ENCODE measurements at regions not wholly inside any gene's neighbourhood (a gene's known extent, or its start where the extent isn't known, plus 50 kb on each side); places are given as distances from the start of the nearest gene placed in this dataset.
"Not testable (repeated sequence)": the region's sequence is repeated elsewhere in the genome, so short reads cannot be mapped to it uniquely, and the experiment has no call there.

DNA sequence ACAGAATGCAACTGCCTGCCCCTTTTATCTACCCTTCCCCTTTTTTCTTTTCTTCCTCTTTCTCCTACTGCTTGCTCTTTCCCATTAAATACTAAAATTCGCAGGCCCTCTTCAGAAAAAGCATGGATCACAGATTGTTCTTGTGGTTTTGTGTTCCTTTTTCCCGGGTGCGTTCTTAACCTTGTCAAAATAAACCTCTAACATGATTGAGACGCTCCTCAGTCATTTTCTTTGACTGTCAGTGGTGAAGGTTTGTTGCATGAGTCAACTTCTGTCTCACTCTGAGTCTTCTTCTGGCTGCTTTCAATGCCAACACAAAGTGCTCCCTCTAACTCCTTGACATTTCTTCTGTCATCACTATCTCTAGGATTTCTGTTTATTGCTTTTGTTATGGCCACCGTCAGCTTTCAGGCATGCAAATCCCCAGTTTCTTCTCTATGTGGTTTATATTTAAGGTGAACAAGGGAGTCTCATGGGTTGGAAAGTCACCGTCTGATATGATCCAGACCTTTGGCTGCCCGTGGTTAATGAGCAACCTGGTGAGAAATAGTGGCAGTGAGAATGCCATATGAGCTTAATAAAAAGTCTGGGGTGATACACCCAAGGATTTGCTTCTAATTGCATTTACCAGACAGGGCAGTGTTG is 338.4 kb downstream of the CNTNAP3B start:
- H3K4me3 ChIP-seq (ENCODE audit: low read depth in 1 of 3, low read length in 3 of 3); H3K4me1 ChIP-seq (ENCODE audit: control insufficient read depth in 4 of 4, insufficient read depth in 4 of 4, low read length in 3 of 4); H3K9me3 ChIP-seq (ENCODE audit: control insufficient read depth in 4 of 4, low read length in 3 of 4); H3K36me3 ChIP-seq (ENCODE audit: control insufficient read depth in 4 of 4, insufficient read depth in 3 of 4, low read depth in 1 of 4, low read length in 3 of 4); H3K27ac ChIP-seq (ENCODE audit: low read depth in 1 of 2, low read length in 2 of 2); DNase-seq (ENCODE audit: low spot score); H3K27me3 ChIP-seq (ENCODE audit: control insufficient read depth in 4 of 4, insufficient read depth in 4 of 4, low read length in 3 of 4); H3K9ac ChIP-seq (ENCODE audit: low read depth in 1 of 2, low read length in 2 of 2): not testable (repeated sequence)
- 35% methylated on average over 7 of the region's 7 CpGs for WGBS

DNA sequence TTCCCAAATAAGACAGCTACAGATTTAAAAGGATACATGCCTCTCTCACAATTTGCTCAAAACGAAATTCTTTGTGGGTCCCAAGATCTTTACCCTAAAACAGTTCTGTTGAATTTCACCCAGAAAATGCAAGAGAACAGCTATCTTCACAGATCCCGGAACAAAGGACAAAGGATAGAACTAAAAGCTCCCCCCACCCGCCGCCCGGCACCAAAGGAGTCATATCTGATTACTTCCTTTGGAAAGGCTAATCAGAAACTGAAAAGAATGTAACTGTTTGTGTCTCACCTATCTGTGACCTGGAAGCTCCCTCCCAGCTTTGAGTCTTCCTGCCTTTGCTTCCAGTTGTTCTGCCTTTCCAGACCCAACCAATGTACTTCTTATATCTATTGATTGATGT is 339.2 kb downstream of the CNTNAP3B start:
- not testable (repeated sequence) for H3K9ac ChIP-seq (ENCODE audit: low read depth in 1 of 2, low read length in 2 of 2); DNase-seq (ENCODE audit: low spot score); H3K9me3 ChIP-seq (ENCODE audit: control insufficient read depth in 4 of 4, low read length in 3 of 4); H3K4me3 ChIP-seq (ENCODE audit: low read depth in 1 of 3, low read length in 3 of 3); H3K36me3 ChIP-seq (ENCODE audit: control insufficient read depth in 4 of 4, insufficient read depth in 3 of 4, low read depth in 1 of 4, low read length in 3 of 4); H3K27ac ChIP-seq (ENCODE audit: low read depth in 1 of 2, low read length in 2 of 2); H3K27me3 ChIP-seq (ENCODE audit: control insufficient read depth in 4 of 4, insufficient read depth in 4 of 4, low read length in 3 of 4); H3K4me1 ChIP-seq (ENCODE audit: control insufficient read depth in 4 of 4, insufficient read depth in 4 of 4, low read length in 3 of 4)
- 74% methylated on average over 5 of the region's 5 CpGs for WGBS

DNA sequence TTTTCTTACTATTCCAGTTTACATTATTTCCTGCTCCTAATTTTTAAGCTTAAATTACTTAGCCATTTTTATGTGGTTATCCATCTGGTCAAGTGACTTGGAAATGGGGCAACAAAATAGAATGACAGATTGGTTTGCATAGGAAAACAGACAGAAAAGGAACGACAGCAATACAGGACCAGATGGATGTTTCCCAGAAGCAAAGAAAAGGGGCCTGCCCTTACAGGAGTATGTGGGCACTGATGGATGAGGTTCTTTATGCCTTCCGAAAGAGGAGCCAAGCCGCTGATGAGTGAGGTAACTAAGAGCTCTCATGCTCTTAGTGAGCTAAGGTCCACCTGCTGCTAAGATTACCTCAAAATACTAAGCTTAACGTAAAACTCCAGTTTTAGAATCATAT is 339.8 kb downstream of the CNTNAP3B start:
- H3K4me1 ChIP-seq (ENCODE audit: control insufficient read depth in 4 of 4, insufficient read depth in 4 of 4, low read length in 3 of 4); H3K4me3 ChIP-seq (ENCODE audit: low read depth in 1 of 3, low read length in 3 of 3); H3K27ac ChIP-seq (ENCODE audit: low read depth in 1 of 2, low read length in 2 of 2); H3K9ac ChIP-seq (ENCODE audit: low read depth in 1 of 2, low read length in 2 of 2); H3K36me3 ChIP-seq (ENCODE audit: control insufficient read depth in 4 of 4, insufficient read depth in 3 of 4, low read depth in 1 of 4, low read length in 3 of 4); DNase-seq (ENCODE audit: low spot score); H3K27me3 ChIP-seq (ENCODE audit: control insufficient read depth in 4 of 4, insufficient read depth in 4 of 4, low read length in 3 of 4); H3K9me3 ChIP-seq (ENCODE audit: control insufficient read depth in 4 of 4, low read length in 3 of 4): not testable (repeated sequence)
- 85% methylated on average over 4 of the region's 4 CpGs for whole genome bisulfite sequencing

DNA sequence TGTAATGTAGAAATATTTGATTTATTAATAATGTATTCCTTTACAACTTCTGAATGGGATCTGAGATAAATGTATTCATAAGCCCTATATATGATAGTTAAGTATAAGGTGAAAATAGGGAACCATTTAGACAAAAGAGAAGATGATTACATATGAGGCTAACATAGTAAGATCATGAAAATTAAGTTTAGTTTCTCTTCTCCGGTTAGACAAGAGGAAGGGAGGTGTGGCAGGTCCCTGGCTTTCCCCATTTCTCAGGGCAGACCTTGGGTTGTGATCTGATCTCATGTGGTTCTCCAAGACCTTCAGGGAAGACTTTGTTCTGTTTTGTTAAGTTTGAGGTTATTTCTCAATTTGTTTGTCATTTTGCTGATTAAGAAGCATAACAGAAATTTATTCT is 341.3 kb downstream of the CNTNAP3B start:
- H3K4me3 ChIP-seq (ENCODE audit: low read depth in 1 of 3, low read length in 3 of 3); H3K9me3 ChIP-seq (ENCODE audit: control insufficient read depth in 4 of 4, low read length in 3 of 4); H3K36me3 ChIP-seq (ENCODE audit: control insufficient read depth in 4 of 4, insufficient read depth in 3 of 4, low read depth in 1 of 4, low read length in 3 of 4); H3K9ac ChIP-seq (ENCODE audit: low read depth in 1 of 2, low read length in 2 of 2); H3K27ac ChIP-seq (ENCODE audit: low read depth in 1 of 2, low read length in 2 of 2); DNase-seq (ENCODE audit: low spot score); H3K4me1 ChIP-seq (ENCODE audit: control insufficient read depth in 4 of 4, insufficient read depth in 4 of 4, low read length in 3 of 4); H3K27me3 ChIP-seq (ENCODE audit: control insufficient read depth in 4 of 4, insufficient read depth in 4 of 4, low read length in 3 of 4): not testable (repeated sequence)
- 67% methylated on average over 1 of the region's 1 CpG for WGBS

DNA sequence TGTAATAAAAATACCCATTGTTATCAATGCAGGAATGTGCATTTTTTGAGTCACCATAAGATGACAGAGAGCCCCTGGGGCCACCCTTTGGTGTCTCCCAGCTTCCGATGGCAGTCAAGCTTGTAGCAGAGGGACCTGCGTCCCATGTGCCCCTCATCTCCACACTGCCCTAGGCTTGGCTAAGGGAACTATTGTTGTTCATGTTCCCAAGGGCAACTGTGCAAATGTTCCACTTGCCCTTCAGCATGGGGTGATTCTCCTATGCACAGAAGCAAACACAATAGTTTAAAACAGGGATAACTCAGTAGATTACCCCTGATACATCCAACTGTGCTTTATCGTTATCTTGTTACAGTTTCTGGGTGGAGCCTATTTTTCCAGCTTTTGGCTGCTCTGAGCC is 342.0 kb downstream of the CNTNAP3B start:
- not testable (repeated sequence) for H3K9ac ChIP-seq (ENCODE audit: low read depth in 1 of 2, low read length in 2 of 2); DNase-seq (ENCODE audit: low spot score); H3K27ac ChIP-seq (ENCODE audit: low read depth in 1 of 2, low read length in 2 of 2); H3K4me3 ChIP-seq (ENCODE audit: low read depth in 1 of 3, low read length in 3 of 3); H3K9me3 ChIP-seq (ENCODE audit: control insufficient read depth in 4 of 4, low read length in 3 of 4); H3K27me3 ChIP-seq (ENCODE audit: control insufficient read depth in 4 of 4, insufficient read depth in 4 of 4, low read length in 3 of 4); H3K4me1 ChIP-seq (ENCODE audit: control insufficient read depth in 4 of 4, insufficient read depth in 4 of 4, low read length in 3 of 4); H3K36me3 ChIP-seq (ENCODE audit: control insufficient read depth in 4 of 4, insufficient read depth in 3 of 4, low read depth in 1 of 4, low read length in 3 of 4)
- 100% methylated on average over 2 of the region's 3 CpGs for WGBS

DNA sequence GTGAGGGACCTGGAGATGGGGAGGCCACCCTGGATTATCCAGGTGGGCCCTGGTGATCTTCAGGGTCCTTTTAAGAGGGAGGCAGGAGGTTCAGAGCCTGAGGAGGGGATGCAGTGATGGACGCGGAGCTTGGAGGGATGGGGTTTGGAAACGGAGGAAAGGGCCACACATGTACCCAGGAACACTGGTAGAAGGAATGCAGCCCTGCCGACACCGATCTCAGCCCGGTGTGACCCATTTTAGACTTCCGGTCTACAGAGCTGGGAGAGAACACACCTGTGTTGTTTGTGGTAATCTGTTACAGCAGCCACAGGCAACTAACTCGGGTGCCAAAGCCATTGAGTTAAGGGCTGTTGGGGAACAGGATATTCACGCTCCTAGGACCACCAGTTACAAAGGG is 345.2 kb downstream of the CNTNAP3B start:
- not testable (repeated sequence) for H3K9me3 ChIP-seq (ENCODE audit: control insufficient read depth in 4 of 4, low read length in 3 of 4); H3K27me3 ChIP-seq (ENCODE audit: control insufficient read depth in 4 of 4, insufficient read depth in 4 of 4, low read length in 3 of 4); DNase-seq (ENCODE audit: low spot score); H3K36me3 ChIP-seq (ENCODE audit: control insufficient read depth in 4 of 4, insufficient read depth in 3 of 4, low read depth in 1 of 4, low read length in 3 of 4); H3K27ac ChIP-seq (ENCODE audit: low read depth in 1 of 2, low read length in 2 of 2); H3K9ac ChIP-seq (ENCODE audit: low read depth in 1 of 2, low read length in 2 of 2); H3K4me1 ChIP-seq (ENCODE audit: control insufficient read depth in 4 of 4, insufficient read depth in 4 of 4, low read length in 3 of 4); H3K4me3 ChIP-seq (ENCODE audit: low read depth in 1 of 3, low read length in 3 of 3)
- 90% methylated on average over 8 of the region's 9 CpGs for WGBS

DNA sequence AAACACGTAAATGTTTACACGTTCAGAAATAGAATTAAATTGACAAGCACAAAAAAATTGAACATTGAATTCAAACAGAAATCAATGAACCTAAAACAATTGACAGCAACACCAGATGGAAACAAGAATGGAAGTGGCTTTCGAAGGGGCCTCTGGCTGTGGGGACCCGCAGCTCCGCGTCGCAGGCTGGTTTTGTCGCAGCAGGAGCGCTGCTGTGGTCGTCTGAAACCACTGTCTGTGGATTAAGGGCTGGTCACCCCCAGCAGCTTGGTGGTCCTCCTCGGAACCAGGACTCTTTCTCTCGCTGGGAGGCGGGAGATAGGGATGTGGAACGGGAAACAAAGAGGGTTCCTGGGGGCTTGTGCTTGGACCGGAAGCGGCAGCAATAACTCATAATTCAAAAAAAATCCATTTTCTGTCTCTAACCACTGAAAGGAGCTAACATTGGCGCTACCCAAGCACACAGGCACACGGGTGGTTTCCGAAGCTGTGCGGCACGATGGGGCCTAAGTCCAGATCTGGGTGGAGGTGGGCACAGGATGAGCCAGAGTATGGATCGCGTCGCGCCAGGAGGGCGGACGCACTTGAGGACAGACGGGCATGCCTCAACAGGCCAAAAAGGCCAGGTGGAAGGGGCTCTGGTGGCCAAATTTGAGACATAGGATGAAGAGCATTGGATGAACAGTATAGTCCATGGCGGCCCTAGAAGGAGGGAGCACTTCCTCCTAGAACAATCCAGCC is 346.0 kb downstream of the CNTNAP3B start:
- not testable (repeated sequence) for H3K4me3 ChIP-seq (ENCODE audit: low read depth in 1 of 3, low read length in 3 of 3); H3K9ac ChIP-seq (ENCODE audit: low read depth in 1 of 2, low read length in 2 of 2); H3K36me3 ChIP-seq (ENCODE audit: control insufficient read depth in 4 of 4, insufficient read depth in 3 of 4, low read depth in 1 of 4, low read length in 3 of 4); DNase-seq (ENCODE audit: low spot score); H3K4me1 ChIP-seq (ENCODE audit: control insufficient read depth in 4 of 4, insufficient read depth in 4 of 4, low read length in 3 of 4); H3K27me3 ChIP-seq (ENCODE audit: control insufficient read depth in 4 of 4, insufficient read depth in 4 of 4, low read length in 3 of 4); H3K27ac ChIP-seq (ENCODE audit: low read depth in 1 of 2, low read length in 2 of 2); H3K9me3 ChIP-seq (ENCODE audit: control insufficient read depth in 4 of 4, low read length in 3 of 4)
- WGBS: 94% methylated on average over 24 of the region's 29 CpGs

DNA sequence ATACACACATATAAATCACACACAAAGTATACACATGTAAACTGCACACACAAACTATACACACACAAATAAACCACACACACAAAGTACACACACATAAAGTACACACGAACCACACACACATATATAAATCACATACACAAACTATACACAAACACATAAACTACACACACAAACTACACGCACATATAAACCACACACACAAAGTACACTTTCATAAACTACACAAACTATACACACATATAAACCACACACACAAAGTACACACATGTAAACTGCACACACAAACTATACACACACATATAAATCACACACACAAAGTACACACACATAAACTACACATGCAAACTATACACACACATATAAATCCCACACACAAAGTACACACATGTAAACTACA is 347.3 kb downstream of the CNTNAP3B start:
- not testable (repeated sequence) for H3K27me3 ChIP-seq (ENCODE audit: control insufficient read depth in 4 of 4, insufficient read depth in 4 of 4, low read length in 3 of 4); H3K4me1 ChIP-seq (ENCODE audit: control insufficient read depth in 4 of 4, insufficient read depth in 4 of 4, low read length in 3 of 4); DNase-seq (ENCODE audit: low spot score); H3K36me3 ChIP-seq (ENCODE audit: control insufficient read depth in 4 of 4, insufficient read depth in 3 of 4, low read depth in 1 of 4, low read length in 3 of 4); H3K4me3 ChIP-seq (ENCODE audit: low read depth in 1 of 3, low read length in 3 of 3); H3K9me3 ChIP-seq (ENCODE audit: control insufficient read depth in 4 of 4, low read length in 3 of 4); H3K27ac ChIP-seq (ENCODE audit: low read depth in 1 of 2, low read length in 2 of 2); H3K9ac ChIP-seq (ENCODE audit: low read depth in 1 of 2, low read length in 2 of 2)
- 96% methylated on average over 2 of the region's 2 CpGs for WGBS
